ENCODE measurements at regions not wholly inside any gene's neighbourhood (a gene's known extent, or its start where the extent isn't known, plus 50 kb on each side); places are given as distances from the start of the nearest gene placed in this dataset.
"Not testable (repeated sequence)": the region's sequence is repeated elsewhere in the genome, so short reads cannot be mapped to it uniquely, and the experiment has no call there.

DNA sequence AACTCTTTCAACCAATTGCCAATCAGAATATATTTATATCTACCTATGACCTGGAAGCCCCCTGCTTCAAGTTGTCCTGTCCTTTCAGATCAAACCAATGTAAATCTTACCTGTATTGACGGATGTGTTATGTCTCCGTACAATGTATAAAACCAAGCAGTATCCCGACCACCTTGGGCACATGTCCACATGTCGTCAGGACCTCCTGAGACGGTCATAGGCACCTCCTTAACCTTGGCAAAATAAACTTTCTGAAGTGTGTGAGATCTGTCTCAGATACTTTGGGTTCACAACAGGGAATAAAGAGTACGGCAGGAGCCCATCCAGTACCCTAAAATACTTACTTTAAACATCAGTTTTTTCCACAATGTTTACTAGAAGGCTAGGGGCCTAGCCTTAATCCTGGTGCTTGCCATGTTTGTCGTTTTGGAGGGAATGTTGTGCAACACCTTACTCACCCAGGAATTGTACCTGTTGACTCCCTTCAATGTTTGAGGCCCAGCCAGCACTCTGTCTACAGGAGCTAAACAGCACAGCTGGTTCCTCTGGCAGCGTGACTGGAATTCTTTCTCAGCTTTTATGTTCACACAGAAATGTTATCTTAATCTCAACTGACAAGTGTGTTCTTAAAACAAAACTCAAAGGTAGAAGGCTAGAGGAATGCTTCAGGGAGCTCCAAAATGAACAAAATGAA lies 90.8 kb upstream of the USP25 start:
- no peak for FAIRE-seq

DNA sequence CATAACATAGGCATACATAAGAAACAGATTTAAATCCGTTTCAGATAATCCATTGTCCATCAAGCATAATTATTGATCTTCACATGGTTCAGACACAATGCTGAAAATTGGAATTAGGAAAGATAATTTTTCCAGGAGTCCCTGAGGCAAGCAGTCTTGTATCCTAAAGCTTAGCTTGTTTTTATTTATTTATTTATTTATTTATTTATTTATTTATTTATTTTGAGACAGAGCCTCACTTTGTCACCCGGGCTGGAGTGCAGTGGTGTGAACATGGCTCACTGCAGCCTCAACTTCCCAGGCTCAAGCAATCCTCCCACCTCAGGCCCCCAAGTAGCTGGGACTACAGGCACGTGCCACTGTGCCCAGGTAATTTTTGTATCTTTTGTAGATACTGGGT lies 89.7 kb upstream of the USP25 start:
- FAIRE-seq: not testable (repeated sequence)

GRCh38 chr21:15644489-15644888 lies 85.3 kb upstream of the USP25 start:
- FAIRE-seq: no peak

GRCh38 chr21:15645830-15646229 lies 84.0 kb upstream of the USP25 start:
- no peak for FAIRE-seq

GRCh38 chr21:15650735-15651134 lies 79.0 kb upstream of the USP25 start:
- no peak for FAIRE-seq

- no peak for FAIRE-seq
Measured at GRCh38 chr21:15651172-15651571, 78.6 kb upstream of the USP25 start.

DNA sequence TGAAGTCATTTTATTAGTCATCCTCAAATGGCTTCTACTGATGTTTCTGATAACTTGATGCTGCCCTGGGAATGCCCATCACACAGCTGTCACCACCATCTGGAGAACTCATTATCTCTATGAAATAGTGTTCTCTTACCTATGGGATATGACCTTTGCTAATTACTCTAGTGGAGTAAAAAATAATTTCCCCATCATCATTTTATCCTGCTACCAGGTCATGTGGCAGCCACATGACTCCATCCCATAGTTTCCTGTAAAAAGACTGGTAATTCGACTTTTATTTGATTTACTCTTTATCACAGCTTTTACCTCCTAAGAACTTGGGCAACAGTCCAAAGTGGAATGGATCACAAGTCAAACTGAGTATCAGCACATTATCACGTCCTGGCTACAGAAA lies 76.1 kb upstream of the USP25 start:
- no peak for FAIRE-seq

- no peak for FAIRE-seq
Measured at GRCh38 chr21:15654171-15654570, 75.6 kb upstream of the USP25 start.

DNA sequence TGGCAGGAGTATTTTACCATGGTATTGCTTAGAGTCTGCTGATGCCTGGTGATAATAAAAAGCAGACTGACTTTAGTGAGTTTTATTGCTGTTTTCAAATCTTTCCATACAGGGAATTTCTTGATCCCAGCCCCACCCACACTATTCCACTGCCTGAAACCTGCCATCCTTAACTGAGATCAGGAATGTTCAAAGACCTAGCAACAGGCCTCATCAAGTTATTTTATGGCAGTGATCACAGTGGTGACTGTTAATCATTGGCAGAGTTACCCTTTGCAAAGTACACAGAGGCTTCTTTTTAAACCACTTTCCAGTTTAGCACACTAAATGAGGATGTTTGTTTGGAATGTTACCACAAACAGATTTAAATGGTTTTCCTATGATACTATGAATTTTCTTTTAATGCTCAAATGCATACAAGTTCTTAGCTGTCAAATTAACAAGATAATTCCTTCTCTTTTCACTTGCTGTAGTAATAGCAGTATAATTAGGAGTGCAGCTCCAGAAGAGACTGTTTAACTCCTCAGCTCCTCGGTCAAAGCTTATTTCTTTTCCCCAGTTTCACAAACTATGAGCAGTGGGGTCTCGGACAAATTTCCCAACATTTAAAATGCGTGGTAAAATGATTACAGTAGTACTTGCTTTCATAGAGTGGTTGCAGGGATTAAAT lies 69.9 kb upstream of the USP25 start:
- FAIRE-seq: no peak

DNA sequence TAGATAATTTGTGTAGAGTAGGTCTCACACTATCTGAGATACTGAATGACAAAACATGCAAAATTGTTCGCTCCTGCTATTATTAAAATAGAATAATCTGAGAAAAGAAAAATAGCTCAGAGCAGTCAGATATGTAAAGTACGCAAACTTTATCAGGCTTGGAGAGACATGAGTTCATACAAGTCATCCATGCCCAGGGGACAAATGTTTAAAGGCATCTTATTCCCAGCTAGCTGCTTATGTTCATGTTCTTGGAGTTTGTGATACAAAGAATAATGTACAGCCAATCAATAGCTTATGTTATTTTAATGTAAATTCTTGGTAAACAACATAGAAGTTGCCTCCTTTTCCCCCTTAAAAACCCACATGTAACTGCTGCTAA lies 69.4 kb upstream of the USP25 start:
- no peak for FAIRE-seq

DNA sequence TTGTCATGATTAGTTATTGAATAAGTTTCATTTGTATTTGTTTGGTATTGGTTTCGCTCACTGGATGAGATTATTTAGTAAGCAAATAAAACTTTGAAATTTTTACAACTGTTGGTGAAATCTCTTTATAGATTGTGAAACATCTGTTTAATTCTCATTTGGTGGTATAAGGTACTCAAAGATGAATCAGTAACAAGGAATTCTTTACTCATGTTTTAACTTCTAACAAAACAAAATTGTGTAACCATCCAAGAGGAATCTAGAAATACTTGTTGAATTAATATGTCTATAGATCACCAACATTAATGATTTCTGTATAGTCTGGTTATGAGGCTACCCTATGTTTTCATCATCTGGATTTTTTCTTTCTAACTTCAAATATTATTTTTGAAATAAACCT lies 62.8 kb upstream of the USP25 start:
- no peak for FAIRE-seq

GRCh38 chr21:15667819-15668218 lies 62.0 kb upstream of the USP25 start:
- no peak for FAIRE-seq

DNA sequence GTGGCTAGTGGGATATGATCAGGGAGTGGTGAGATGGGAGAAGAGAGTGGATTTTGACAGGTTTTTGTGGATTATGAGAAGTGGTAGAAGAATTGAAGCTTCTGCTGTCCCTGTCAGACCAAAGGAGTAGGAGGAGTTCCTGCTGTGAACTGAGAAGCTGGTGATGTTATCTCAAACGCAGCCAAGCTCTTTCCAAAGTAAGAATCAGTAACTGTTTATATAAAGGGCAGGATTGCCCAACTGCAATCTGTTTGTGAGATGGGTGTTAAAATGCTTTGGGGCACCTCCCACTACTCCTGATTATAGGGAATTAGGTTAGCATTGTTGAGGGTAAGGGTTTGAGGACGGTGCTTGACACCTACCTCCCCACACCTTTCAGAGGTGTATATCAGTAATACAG lies 60.5 kb upstream of the USP25 start:
- no peak for FAIRE-seq

DNA sequence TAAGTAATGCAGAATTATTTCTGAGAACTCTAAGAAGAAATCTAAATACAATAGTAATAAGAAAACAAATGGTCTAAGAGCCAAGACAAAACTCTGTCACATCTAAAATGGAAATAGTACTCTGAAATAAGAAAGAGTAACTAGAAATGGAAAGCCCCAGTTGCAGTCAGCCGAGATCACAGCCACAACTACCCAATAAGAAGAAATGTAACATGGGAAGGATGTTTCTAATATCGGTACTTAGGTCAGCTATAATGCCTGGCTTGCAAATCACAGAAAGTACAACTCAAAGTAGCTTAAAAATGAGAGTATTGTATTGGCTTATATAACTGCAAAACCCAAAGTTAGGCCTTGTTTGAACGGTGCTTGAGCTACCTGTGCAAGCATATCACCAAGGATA lies 58.6 kb upstream of the USP25 start:
- no peak for FAIRE-seq

GRCh38 chr21:15672578-15672977 lies 57.2 kb upstream of the USP25 start:
- FAIRE-seq: not testable (repeated sequence)

- no peak for FAIRE-seq
Measured at GRCh38 chr21:15676935-15677334, 52.8 kb upstream of the USP25 start.

GRCh38 chr21:15679630-15680029 lies 50.2 kb upstream of the USP25 start:
- no peak for FAIRE-seq
